GM12878 (cell line): ENCODE measurements at regions not wholly inside any gene's neighbourhood (a gene's known extent, or its start where the extent isn't known, plus 50 kb on each side); places are given as distances from the start of the nearest gene placed in this dataset.
"Not testable (repeated sequence)": the region's sequence is repeated elsewhere in the genome, so short reads cannot be mapped to it uniquely, and the experiment has no call there.

Experiments
- ATAC-seq: fragments of 200-7000 bp; cut with Tn5 transposase; 3 replicates; pipeline ENCODE4 v1.9.1; 2020; ENCODE audit warnings: mild to moderate bottlenecking, moderate library complexity
- BruUV-seq: library from RNA; stranded (reverse); fragments of 400-500 nt; replicated peaks from 2 replicates; lab custom pipeline; 2021; lab: Mats Ljungman, UMichigan
- CTCF ChIA-PET: fragments of 300-600 bp; sonication (Branson Sonifier 250); formaldehyde crosslinking; extraction: SDS; loops from one replicate; lab custom pipeline; 2021; ENCODE audit warnings: inconsistent platforms; lab: Yijun Ruan, JAX
- POLR2A ChIA-PET: fragments of 350-600 bp; formaldehyde crosslinking; extraction: SDS; loops from one replicate; lab custom pipeline; 2021; ENCODE audit warnings: inconsistent platforms; lab: Charles Lee
- RAD21 ChIA-PET: fragments of 300-600 bp; sonication (Branson Sonifier 250); formaldehyde crosslinking; loops from one replicate; lab custom pipeline; 2023; ENCODE audit warnings: antibody characterized with exemption; ENCODE audit not compliant: unreplicated experiment; lab: Charles Lee
- SMC1A ChIA-PET: fragments of 300-600 bp; sonication (Branson Sonifier 250); formaldehyde crosslinking; loops from one replicate; lab custom pipeline; 2023; ENCODE audit not compliant: unreplicated experiment, uncharacterized antibody; lab: Charles Lee
- DNase-seq: peaks from one replicate; pipeline ENCODE4 v3.0.0-alpha.2; 2011; ENCODE audit warnings: low read depth, low spot score
- FAIRE-seq: peaks from 3 replicates; lab custom pipeline; 2011; peaks lifted over from hg19 to GRCh38; lab: Jason Lieb, UNC
- H2AFZ ChIP-seq: 2 replicates; pipeline ENCODE4 v1.6.0; 2011; ENCODE audit warnings: low read depth, low read length, control low read depth; ENCODE audit not compliant: control insufficient read depth
- H3K27ac ChIP-seq: 2 replicates; pipeline ENCODE4 v1.5.1; 2011; ENCODE audit warnings: control low read depth; ENCODE audit not compliant: control insufficient read depth, insufficient read depth
- H3K27me3 ChIP-seq, 2 experiments: replicated peaks in 1 of 2; 2 replicates each; pipeline versions ENCODE4 v1.6.0 to v1.6.1; 2011; ENCODE audit warnings: low read length in 1 of 2; ENCODE audit not compliant: control insufficient read depth in 2 of 2, insufficient read depth in 2 of 2
- H3K36me3 ChIP-seq, 2 experiments: 2 replicates each; pipeline ENCODE4 v1.5.1; 2011; ENCODE audit warnings: low read length in 1 of 2; ENCODE audit not compliant: control insufficient read depth in 2 of 2, insufficient read depth in 2 of 2
- H3K4me1 ChIP-seq: 2 replicates; pipeline ENCODE4 v1.6.1; 2011; ENCODE audit warnings: mild to moderate bottlenecking, low read length, moderate library complexity, mixed read lengths; ENCODE audit not compliant: control insufficient read depth, insufficient read depth
- H3K4me2 ChIP-seq: 2 replicates; pipeline ENCODE4 v1.6.0; 2011; ENCODE audit warnings: control low read depth; ENCODE audit not compliant: control insufficient read depth, insufficient read depth
- H3K4me3 ChIP-seq: fragments of 200-600 bp; sonication (generic); 2 replicates; pipeline ENCODE4 v1.5.1; 2016
- H3K79me2 ChIP-seq: 2 replicates; pipeline ENCODE4 v1.6.0; 2011; ENCODE audit warnings: low read length; ENCODE audit not compliant: control insufficient read depth, insufficient read depth
- H3K9ac ChIP-seq: 2 replicates; pipeline ENCODE4 v1.8.0; 2011; ENCODE audit warnings: low read length, control low read depth, mixed read lengths; ENCODE audit not compliant: control insufficient read depth, insufficient read depth
- H3K9me3 ChIP-seq: replicated peaks from 3 replicates; pipeline ENCODE4 v1.5.1; 2011; ENCODE audit warnings: mild to moderate bottlenecking, low read length; ENCODE audit not compliant: control insufficient read depth, insufficient read depth
- H4K20me1 ChIP-seq: 2 replicates; pipeline ENCODE4 v1.6.0; 2011; ENCODE audit not compliant: control insufficient read depth, insufficient read depth
- IKZF2 ChIP-seq, 2 experiments: fragments of 450-650 bp; IDR thresholded peaks; 2 replicates each; pipeline ENCODE4 v1.6.1; 2017; ENCODE audit warnings: mild to moderate bottlenecking in 2 of 2, moderate library complexity in 2 of 2
- RCOR1 ChIP-seq: conservative IDR thresholded peaks from 2 replicates; pipeline ENCODE4 v1.6.1; 2012; ENCODE audit warnings: low read depth, low read length, improper control_type of control experiment
- STAT3 ChIP-seq: IDR thresholded peaks from 2 replicates; pipeline ENCODE4 v1.6.1; 2011; ENCODE audit warnings: low read depth, low read length, improper control_type of control experiment
- ZNF207 ChIP-seq: fragments of 450-650 bp; IDR thresholded peaks from 2 replicates; pipeline ENCODE4 v1.6.1; 2014; ENCODE audit warnings: antibody characterized with exemption, mild to moderate bottlenecking, borderline replicate concordance
- WGBS: methylation state at CpG from one replicate; pipeline ENCODE4 v1.1.6; 2016; ENCODE audit warnings: low lambda C conversion rate; ENCODE audit not compliant: insufficient replicate concordance, insufficient coverage; ENCODE audit errors: missing lambda C conversion rate; 5-methylcytosine and 5-hydroxymethylcytosine counted together
- in situ Hi-C: fragments of 300-500 bp; cut with MboI; formaldehyde crosslinking; loops from 9 replicates; pipeline ENCODE4 v1.14.3; 2018; ENCODE audit warnings: mixed read lengths
- intact Hi-C: fragments of 100-400 bp; cut with micrococcal nuclease; formaldehyde crosslinking; loops from one replicate; pipeline ENCODE4 v1.14.2; 2022; ENCODE audit not compliant: unreplicated experiment

DNA sequence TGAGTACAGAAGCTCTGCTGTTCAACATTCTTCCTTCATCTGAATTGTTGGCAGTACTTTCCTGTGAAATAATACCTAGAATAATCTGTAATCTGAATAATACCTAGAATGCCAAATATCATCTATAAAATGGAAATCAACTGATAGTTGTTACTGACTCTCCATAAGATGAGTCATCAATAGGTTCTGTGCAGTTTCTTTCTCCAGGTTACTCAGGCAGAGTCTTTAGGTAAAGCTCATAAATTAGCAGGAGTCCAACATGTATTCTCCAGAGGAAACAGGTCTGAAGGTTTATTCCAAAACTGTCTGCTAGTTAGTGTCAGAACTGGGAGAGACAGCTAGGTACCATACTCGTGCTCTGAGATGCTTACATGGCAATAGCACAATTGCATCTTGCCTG is 282.0 kb upstream of the MAP2 start:
- H3K27ac ChIP-seq = no peak overlapping the region
- intact Hi-C loops (no loop called here), in situ Hi-C loops (no loop called here)
- H4K20me1 ChIP-seq = no peaks in the 10 kb centered on the region
- H3K27me3 ChIP-seq = no peaks in the 10 kb centered on the region
- ChIA-PET RAD21 (no interaction called here), CTCF (no interaction called here), SMC1A (no interaction called here), POLR2A (no interaction called here)
- H2AFZ ChIP-seq = no peak overlapping the region
- H3K4me1 ChIP-seq = no peaks in the 10 kb centered on the region
- FAIRE-seq (no peak), DNase-seq (no peak), ATAC-seq (no peak)
- no peaks in the 10 kb centered on the region for H3K79me2 ChIP-seq
- no peak overlapping the region for H3K9ac ChIP-seq
- no TSS peak for BruUV-seq
- no peaks in the 10 kb centered on the region for H3K9me3 ChIP-seq
- WGBS = 0% methylated on average over 1 of the region's 1 CpG
- no peak overlapping the region for H3K4me3 ChIP-seq
- no peaks in the 10 kb centered on the region for H3K36me3 ChIP-seq
- no peak overlapping the region for H3K4me2 ChIP-seq
- no peak for TF ChIP-seq RCOR1
- no peak for TF ChIP-seq IKZF2 (IDR thresholded peaks at IDR 0.05)
- TF ChIP-seq STAT3 = no peak
- TF ChIP-seq ZNF207 = no peak

DNA sequence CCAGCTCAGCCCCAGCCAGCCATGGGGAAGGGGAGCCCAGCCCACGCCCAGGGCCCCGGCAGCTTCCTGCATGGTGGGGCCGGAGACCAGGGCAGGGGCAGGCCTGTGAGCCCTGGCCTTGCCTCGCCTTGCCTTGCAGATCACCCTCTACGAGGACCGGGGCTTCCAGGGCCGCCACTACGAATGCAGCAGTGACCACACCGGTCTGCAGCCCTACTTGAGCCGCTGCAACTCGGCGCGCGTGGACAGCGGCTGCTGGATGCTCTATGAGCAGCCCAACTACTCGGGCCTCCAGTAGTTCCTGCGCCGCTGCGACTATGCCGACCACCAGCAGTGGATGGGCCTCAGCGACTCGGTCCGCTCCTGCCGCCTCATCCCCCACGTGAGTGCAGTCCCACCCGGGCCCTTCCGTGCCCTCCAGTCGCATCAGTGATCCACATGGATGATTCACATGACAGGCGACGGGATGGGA is 278.6 kb upstream of the MAP2 start:
- FAIRE-seq, POLR2A ChIA-PET, RAD21 ChIA-PET, H3K27me3 ChIP-seq, H3K27ac ChIP-seq, SMC1A ChIA-PET, H3K9me3 ChIP-seq, H3K79me2 ChIP-seq, H3K4me1 ChIP-seq, DNase-seq, CTCF ChIA-PET, H3K36me3 ChIP-seq, in situ Hi-C loops, H3K9ac ChIP-seq, H3K4me2 ChIP-seq, H3K4me3 ChIP-seq, H4K20me1 ChIP-seq, BruUV-seq, ATAC-seq, H2AFZ ChIP-seq, intact Hi-C loops: not testable (repeated sequence)
- 48% methylated on average over 30 of the region's 30 CpGs for WGBS
